Skin epidermis (tissue), 12 donors: ENCODE measurements at regions not wholly inside any gene's neighbourhood (a gene's known extent, or its start where the extent isn't known, plus 50 kb on each side); places are given as distances from the start of the nearest gene placed in this dataset.
A peak's percentile ranks its signal among the peaks of the same experiment; 100 is the strongest.

Source experiments
- H3K27ac ChIP-seq, 21 experiments: fragments of 200-600 bp; sonication (generic) in 11 of 21; one replicate each; pipeline ENCODE4 v1.5.0; 2020; ENCODE audit warnings: mild to moderate bottlenecking in 3 of 21, inconsistent platforms in 2 of 21, moderate library complexity in 2 of 21
- H3K4me3 ChIP-seq, 7 experiments: fragments of 200-600 bp; sonication (generic) in 2 of 7; one replicate each; pipeline ENCODE4 v1.5.0; 2020; ENCODE audit warnings: inconsistent platforms in 2 of 7, mild to moderate bottlenecking in 2 of 7, moderate library complexity in 1 of 7

DNA sequence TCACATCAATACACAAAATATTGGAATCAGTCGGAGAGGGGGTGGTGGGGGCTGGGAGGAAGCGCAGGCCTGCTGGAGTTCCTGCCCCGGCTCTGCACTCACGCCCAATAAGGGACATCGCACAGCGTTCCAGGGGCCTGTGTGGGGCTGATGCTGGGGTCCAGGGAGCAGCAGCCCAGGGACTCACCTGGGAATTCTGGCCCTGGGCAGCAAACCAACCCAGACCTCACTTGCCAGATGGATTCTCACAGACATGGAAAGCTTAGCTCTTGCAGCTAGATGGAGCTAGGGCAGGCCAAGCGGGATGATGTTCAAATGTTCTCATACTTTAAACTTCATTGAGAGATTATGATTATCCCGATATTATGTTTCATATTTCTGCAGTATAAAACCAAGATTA is 266.6 kb upstream of the TANK start:
- Histone ChIP-seq H3K27ac (no peak overlapping the region), H3K4me3 (no peak overlapping the region)

DNA sequence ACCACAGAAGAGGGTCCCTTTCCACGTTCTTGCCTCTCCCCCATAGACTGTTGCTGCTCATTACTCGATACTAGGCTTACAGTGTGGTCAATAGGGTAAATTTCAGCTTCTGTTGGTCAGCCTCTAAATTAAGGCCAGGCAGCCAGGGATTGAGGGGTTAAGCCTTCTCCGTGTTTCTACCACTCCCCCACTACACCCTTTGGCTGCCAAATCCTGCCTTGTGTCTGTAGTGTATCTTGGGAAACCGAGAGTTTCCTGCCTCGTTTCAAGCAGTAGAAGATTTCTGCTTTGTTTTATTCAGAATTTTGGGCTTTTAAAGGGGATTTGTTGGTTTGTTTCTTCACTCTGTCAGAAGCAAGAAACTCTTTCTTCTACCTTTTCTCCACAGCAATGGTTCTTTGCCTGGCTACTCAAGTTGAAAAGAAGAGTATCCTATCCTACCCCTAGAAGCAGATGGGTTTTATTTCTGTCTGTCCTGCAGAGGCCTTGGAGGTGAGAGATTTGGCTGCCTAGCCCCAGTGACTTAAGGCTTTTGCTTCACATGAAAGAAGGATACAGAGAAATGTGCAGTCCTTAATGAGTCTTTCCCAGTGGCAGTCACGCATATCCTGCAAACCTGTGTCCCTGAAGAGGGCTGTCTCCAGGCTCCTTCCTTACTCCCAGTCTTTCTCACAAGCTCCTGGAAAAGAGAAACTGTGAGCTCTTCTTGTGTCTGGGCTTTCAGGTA is 261.5 kb upstream of the TANK start:
- no peak overlapping the region for H3K27ac ChIP-seq

DNA sequence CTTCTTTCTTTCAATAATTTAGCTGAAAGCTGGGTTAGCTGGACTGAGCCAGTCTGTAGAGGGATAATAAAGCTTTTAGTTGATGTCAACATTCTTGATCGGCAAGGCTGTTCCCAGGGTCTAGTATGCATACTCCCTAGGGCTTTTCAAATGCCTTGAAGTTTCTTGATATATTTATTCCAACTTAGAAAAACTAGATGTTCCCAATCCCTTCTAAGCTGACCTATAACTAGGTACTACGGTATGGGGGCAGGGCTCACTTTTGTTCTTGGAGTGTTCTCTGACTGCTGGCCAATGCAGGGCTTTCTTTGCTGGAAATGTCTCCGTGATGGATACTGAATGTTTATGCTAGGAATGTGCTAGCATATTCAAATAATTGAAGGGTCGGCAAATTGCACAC is 258.6 kb upstream of the TANK start:
- H3K27ac ChIP-seq, result no peak overlapping the region
- no peak overlapping the region for H3K4me3 ChIP-seq

More for the DNA sequence above, 261.5 kb upstream of the TANK start:
- H3K4me3 ChIP-seq, result no peak overlapping the region

DNA sequence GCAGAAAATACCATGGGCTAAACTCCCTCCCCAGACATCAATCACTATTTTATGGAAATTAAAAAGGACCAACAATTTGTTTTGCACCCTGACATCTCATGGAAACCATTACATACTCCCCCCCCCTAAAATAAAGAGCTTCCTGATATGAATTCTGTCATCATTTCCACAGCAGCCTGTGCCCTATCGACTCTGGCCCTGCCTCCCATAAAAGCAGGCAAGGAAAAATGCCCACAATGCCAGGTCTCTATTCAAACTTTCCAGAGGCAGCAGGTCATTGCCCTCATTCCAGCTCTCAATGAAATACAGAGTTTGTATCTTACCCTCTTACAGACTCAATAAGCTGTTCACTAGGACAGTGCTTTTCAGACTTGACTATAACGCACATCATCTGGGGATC is 254.4 kb upstream of the TANK start:
- no peak overlapping the region for H3K4me3 ChIP-seq
- no peak overlapping the region for H3K27ac ChIP-seq

DNA sequence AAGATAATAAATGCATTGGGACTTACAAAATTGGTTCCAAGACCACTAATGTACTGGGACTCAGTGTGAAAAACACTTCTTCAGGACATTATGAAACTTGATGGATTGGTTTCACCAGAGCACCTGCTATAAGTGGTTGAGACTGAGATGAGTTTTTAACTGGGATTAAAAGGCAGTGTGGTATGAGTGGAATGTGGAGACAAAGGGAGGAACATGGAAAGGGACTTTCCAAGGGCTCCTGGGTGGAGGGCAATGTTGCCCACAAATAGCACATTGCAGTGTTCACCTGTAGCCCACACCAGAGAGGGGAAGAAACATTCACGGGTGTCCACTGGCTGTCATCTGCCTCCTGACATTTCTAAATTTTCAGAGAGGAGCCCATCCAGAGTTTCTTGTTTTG is 253.3 kb upstream of the TANK start:
- Histone ChIP-seq H3K27ac (no peak overlapping the region), H3K4me3 (no peak overlapping the region)

DNA sequence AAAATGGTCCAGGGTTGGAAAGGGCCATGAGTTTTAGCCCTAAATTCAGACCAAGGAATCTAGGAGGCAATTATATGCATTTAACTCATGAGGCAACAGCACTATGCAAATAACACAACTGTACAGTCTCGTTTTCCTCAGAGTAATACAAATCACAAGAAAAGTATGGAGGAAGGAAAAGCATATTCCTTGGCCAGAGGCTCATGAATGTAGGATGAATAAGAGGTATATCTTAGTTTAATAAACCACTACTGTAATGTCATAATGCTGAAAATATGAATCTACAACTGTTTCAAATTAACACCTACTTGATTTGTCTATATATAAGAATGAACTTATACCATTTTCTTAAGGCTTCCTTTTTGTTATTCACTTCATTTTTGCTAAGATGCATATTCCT is 252.5 kb upstream of the TANK start:
- H3K4me3 ChIP-seq, result no peak overlapping the region
- no peak overlapping the region for H3K27ac ChIP-seq

DNA sequence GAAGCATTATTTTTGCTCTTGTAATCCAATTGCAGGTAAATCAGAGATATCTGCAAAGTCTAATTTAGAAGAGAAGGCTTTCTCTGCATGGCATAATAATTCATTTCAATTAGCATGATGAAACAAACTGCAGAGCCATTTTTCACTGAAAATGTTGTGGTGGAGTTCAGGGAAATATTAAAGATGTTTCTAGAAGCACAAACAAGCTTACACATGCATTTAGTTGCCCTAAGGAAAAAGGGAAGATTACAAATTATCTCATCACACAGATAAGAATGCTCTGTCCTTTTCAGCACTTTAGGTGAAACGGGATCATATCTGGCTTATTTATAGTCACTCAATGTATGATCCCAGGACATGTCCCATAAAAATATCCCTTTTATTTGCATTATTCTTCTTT is 252.1 kb upstream of the TANK start:
- Histone ChIP-seq H3K27ac (peak overlapping the region in 1 of 21 experiments; percentile 81), H3K4me3 (no peak overlapping the region)

DNA sequence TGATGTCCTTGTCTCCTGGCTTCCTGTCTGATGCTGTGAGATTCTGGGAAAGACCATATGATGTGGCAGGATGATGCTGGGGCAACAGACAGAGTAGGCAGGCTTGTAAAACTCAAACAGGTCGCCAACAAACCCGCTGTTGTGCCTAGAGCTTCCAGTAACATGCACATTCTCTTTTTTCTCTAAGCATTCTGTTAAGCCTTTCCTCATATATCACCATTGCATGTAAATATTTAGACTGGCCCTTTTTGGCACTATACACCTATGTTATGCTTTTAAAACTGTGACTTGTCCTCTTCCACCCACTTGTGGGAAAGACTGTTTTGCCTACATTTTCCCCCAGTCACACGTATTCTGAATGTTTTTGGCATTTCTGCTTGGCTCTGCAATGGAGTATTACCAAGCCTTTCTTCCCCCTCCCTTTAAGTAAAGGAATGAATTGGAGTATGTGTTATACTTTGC is 250.4 kb upstream of the TANK start:
- Histone ChIP-seq H3K27ac (peak overlapping the region in 9 of 21 experiments; percentile 18 to 81 (median 52)), H3K4me3 (no peak overlapping the region)

DNA sequence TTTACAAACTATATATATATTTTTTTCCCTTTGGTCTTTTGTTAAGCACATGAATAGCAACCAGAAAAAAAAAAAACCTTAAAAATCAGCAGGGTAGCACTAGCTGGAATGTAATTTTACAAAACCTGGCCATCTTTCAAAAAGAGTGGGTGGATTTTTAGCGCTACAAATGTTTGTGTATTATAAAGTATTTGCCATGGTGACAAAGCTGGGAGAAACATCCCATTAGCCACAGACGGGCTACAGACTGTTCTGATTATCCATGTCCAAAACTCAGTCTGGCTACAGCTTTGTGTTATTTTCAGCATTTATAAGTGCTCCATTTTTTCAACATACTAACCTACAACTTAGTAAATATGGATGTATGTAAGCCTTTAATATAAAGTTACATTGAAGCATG is 249.5 kb upstream of the TANK start:
- H3K4me3 ChIP-seq, result no peak overlapping the region
- H3K27ac ChIP-seq, result peak overlapping the region in 9 of 21 experiments; percentile 18 to 81 (median 52)

DNA sequence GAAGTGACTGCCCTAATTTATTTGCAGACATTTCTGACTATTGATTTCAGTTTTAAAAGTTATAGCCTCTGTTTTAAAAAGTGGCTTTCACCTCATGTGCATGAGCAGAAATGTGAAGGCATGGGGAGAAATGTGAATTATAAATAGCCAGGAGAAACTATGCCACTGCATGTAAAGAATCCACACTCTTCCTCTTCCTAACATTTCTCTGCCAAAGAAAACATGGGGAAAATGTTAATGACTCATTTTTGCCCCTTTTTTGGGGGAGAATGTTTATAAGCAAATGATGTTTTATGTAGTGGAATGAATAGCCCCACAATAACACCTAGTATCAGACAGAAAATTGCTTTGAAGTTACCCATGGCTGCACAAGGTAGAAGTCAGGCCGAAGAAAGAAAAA is 249.0 kb upstream of the TANK start:
- Histone ChIP-seq H3K27ac (peak overlapping the region in 5 of 21 experiments; percentile 38 to 68 (median 49)), H3K4me3 (no peak overlapping the region)

DNA sequence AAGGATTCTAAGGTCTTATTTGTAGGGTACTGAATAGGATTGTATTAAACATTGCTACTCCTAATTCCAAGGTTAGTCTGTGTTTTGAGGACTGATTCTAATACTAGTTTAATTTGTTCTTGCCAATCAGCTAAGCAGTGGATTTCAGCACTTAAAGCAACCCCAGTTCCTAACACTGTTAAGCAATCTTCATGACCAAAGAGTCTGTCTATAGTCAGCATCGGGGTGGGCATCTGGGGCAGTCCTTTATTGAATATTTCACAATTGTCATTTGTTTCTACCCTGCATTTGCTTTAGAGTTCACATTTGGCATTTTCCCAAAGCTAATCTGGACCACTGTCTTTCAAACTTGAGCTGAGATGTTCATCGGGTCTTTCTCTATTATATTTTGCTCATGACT is 248.0 kb upstream of the TANK start:
- H3K4me3 ChIP-seq, result no peak overlapping the region
- H3K27ac ChIP-seq, result peak overlapping the region in 1 of 21 experiments; percentile 68

DNA sequence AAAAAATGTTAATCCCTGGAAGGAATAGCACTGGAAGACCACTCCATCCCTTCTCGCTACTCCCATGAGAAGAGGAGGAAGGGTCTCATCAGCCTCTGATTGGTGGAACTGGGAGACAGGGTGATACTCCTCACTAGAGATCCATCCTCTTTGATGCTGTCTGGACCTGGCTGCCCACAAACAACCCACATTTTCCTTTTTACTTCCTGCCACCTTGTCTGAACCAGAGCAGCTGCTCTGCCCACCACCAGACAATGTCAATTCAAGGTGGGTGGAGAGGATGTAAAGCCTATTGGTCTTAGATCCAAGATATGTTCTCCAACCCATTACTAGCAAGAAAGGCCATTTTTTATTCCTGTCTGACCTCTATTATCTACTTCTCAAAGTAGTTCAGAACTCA is 246.9 kb upstream of the TANK start:
- Histone ChIP-seq H3K4me3 (no peak overlapping the region), H3K27ac (no peak overlapping the region)

DNA sequence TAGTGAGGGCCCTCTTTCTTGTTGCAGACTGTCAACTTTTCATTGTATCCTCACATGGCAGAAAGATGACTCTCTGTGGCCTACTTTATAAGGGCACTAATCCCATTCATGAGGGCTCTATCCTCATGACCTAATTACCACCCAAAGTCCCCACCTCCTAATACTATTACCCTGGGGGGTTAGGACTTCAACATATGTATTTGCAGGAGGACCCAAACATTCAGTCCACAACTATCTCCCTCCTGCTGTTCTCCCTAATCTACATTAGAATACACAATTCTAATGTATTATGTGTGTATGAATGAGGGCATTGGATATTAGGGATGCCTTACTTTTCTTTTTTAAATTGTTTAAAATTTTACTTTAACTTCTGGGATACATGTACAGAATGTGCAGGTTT is 246.0 kb upstream of the TANK start:
- no peak overlapping the region for H3K27ac ChIP-seq
- H3K4me3 ChIP-seq, result no peak overlapping the region

DNA sequence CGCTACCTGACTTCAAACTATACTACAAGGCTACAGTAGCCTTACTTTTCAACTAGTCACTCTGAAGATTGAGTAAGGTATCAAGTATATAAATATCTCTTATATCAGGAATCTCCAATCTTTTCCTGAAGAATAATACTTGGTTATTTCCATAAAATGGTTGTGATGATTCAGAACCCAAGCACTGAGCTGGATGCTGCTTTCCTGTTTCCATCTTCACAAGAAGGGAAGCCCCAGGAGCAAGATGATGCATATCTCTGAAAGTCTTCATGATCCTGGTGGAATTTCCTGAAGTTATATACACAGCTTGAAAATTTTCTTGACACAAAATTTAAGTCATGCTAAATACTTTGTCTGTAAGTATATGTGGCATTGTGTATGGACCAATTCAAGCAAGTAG is 243.9 kb upstream of the TANK start:
- H3K4me3 ChIP-seq, result no peak overlapping the region
- no peak overlapping the region for H3K27ac ChIP-seq

DNA sequence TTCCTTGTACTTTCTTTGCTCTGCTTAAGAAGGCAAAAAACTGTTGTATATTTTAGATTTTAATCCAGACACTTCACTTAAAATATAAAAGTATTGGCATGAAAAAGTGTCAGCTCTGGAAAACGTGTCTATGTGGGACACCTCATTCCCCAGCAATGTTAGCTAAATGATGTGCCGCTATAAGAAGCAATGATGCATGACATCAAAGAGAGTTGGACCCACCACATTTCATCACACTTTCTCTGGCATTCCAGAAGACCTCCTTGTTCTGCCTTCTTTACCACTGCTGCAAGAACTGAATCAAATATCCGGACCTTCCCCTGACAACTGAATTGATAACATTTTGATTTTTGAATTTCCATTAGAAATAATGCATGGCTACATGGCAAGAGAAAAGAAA is 242.4 kb upstream of the TANK start:
- no peak overlapping the region for H3K4me3 ChIP-seq
- H3K27ac ChIP-seq, result no peak overlapping the region

DNA sequence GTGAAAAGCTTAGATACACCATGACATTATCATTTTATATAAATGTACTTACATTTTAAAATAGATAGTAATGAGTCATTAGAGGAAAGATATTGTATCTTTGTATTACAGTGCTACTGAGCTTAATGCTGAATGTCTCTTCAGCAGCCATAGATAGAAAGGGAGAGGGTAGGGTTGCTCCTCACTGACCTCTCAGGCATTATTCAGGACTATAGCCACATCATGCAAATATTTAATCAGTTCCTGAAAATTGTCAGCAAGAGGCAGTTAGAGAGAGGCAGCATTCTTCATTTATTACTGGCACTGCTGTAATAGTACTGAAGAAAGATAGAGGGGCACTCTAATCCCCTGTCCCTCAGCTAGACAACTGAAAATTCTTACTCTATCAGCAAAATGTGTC is 242.0 kb upstream of the TANK start:
- no peak overlapping the region for H3K27ac ChIP-seq
- H3K4me3 ChIP-seq, result no peak overlapping the region

DNA sequence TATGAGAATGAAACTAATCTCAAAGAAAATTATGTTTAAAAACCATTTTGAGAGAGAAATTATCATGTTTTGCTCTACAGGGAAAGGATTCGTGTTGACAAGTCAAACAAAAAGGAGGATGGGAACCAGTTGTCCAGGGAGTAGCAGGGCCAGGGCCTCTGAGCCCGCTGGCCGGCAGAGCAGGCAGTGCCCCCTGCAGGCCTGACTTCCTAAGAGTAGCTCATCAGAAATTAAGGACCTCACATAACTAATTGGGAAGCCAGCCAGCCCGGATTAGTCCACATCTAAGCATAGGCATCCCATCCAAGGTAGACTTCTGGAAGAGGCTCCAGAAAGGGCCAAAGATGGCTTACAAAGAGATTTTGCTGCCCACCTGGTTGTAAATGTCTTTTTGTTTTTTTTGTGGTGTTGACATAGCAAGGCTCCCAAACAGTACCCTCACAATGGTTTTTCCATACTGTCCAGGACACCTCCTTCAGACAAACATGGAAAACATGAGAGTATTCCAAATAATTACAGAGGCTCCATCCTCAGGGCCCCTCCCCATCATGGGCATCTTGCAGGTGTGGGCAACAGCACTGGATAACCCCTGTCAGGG is 241.2 kb upstream of the TANK start:
- H3K4me3 ChIP-seq, result no peak overlapping the region
- peak overlapping the region in 4 of 21 experiments; percentile 7 to 16 (median 14) for H3K27ac ChIP-seq

DNA sequence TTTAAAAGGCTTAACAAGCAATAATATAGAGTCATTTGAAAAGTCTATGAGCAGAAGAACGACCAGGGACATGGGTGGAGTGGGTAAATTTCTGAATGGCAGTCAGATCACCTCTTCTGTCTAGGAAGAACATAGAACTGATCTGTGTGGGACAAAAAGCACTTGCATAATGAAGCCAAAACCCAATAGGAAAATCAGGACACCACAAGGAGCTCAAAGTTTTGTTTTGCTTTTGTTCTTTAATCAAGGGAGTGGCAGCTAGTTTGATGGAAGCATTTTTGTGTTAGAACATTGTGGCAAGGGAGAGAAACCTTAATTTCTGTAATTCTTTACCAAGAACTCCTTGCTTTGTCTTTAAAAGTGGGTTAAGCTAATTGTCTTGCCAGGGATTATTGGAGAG is 240.2 kb upstream of the TANK start:
- Histone ChIP-seq H3K27ac (peak overlapping the region in 13 of 21 experiments; percentile 2 to 78 (median 50)), H3K4me3 (no peak overlapping the region)

DNA sequence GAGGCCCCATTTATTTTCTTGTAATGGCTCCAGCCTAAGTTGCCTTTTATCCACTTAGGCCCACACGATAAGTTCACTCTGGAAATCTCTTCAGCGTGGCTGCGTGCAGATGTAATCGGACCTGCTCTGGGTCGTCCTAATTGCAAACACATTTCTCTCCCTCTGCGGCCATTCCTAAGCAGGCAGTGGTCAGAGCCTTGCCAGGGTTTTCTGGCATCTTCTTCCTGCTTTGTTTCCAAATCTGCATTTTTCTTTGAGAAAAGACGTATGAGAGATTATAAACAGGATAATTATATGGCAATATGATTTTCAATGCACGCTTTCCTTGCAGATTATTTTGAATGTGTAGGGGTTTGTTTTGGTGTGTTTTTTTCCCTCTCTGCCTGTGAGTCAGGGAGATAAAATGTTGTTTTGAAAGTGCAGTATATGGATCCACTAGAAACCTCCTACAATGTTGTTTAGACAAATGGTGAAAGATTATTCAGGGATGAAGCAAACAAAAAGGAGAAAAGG is 239.4 kb upstream of the TANK start:
- H3K4me3 ChIP-seq, result no peak overlapping the region
- H3K27ac ChIP-seq, result peak overlapping the region in 15 of 21 experiments; percentile 2 to 78 (median 49)

DNA sequence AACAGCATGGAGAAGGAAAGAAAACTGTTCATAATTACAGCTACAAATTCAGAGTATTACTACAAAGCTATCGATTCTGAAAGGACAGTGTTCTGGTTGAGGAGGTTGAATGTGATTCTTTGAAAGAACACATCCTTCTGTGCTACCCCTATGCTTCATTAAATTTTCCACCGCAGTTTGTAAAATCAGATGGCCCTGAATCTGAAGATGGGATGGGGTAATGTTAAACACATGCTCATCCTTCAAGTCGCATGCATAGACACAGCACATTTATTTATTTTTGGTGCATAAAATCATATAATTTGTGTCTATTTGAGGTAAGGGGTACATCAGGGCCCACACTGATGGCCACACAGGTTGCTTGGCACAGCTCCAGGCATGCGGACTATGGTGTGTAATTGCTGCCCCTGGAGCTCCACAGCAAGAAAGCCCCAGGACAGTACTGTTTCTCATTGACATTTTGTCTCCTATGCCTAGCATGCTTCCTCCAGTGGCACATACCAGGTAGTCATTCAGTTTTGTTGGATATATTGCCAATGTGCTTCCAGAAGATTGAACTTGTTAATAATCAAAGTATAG is 238.8 kb upstream of the TANK start:
- Histone ChIP-seq H3K4me3 (no peak overlapping the region), H3K27ac (peak overlapping the region in 15 of 21 experiments; percentile 3 to 78 (median 47))

DNA sequence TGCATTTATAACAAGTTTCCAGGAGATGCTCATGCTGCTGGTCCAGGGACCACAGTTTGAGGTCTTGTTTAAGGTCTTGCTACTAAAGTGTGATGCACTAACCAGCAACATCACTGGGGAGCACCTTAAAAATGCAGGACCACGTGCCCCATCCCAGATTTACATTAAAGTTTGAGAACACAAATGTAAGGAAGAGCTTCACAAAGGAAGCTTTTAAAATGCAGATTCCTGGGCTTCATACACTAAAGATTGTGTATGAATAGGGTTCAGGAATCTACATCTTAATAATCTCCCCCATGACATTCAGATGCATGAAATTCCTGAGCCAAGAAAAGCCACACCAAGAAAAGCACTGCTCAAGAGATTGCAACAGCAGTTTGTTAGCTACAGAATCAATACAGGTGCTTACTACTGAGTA is 235.3 kb upstream of the TANK start:
- Histone ChIP-seq H3K4me3 (no peak overlapping the region), H3K27ac (no peak overlapping the region)
